Hindlimb muscle (tissue), 1 donor: ENCODE measurements at regions not wholly inside any gene's neighbourhood (a gene's known extent, or its start where the extent isn't known, plus 50 kb on each side); places are given as distances from the start of the nearest gene placed in this dataset.
A peak's percentile ranks its signal among the peaks of the same experiment; 100 is the strongest.
"Not testable (repeated sequence)": the region's sequence is repeated elsewhere in the genome, so short reads cannot be mapped to it uniquely, and the experiment has no call there.

ENCODE experiments used
- DNase-seq: peaks from one replicate; pipeline ENCODE4 v3.0.0-alpha.2; 2013

- no peak for DNase-seq
These were observed 168.0 kb upstream of the HMGA2 start for GRCh38 chr12:65656156-65656882.

DNA sequence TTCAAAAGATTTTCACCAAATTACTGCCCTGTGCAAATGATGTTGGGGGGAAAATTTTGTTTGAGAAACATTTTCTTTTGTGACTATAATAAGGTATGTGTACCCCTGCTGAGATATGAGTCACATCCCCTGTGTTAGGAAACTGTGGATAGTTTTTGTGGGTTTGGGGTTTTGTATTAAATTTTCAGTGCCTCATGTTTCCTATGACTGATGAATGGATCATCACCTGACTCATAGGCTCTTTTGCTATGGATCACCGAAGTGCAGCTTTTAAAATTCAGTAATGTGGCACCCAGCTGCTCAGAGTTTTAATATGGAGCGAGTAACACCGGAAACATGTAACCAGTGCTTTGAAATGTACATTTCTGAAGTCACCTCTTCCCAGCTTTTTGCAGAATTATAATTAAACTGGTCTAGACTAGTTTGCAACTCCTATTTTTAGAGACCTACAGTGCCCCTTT is 167.4 kb upstream of the HMGA2 start:
- no peak for DNase-seq

DNA sequence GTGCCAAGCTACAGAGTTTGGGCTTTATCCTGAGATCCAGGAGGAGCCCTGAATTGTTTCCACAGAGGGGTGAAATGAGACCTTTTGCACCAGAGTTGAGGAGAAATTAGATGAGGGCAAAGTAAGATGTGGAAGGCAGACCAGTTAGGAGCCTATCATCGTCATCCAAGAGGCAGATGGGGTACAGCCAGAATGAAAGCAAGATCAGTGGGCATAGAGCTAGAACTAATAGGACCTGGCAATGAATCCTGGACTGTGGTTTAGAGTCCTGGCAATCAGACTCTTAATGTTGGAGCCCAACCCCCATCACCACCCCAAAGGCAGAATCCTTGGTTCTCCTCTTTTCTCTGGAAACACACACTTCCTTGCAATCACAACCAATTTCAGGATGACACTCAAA is 166.6 kb upstream of the HMGA2 start:
- DNase-seq, result no peak

DNA sequence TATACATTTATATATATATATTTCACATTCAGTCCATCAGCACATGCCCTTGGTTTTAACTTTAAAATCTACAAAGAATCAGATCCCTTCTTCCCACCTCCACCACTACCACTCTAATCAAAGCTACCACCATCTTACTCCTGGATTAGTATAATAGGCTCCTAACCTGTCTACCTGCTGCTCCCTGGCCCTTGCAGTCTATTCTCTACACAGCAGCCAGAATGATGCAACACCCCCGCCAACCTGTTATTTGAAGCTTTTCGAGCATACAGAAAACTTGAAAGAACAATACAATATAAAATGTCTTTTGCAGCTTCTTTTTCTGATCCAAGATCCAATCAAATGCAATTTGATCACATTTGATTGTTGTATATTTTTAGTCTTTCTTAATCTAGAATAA is 165.9 kb upstream of the HMGA2 start:
- no peak for DNase-seq

GRCh38 chr12:65659681-65660080 is 164.6 kb upstream of the HMGA2 start:
- DNase-seq, result no peak

DNA sequence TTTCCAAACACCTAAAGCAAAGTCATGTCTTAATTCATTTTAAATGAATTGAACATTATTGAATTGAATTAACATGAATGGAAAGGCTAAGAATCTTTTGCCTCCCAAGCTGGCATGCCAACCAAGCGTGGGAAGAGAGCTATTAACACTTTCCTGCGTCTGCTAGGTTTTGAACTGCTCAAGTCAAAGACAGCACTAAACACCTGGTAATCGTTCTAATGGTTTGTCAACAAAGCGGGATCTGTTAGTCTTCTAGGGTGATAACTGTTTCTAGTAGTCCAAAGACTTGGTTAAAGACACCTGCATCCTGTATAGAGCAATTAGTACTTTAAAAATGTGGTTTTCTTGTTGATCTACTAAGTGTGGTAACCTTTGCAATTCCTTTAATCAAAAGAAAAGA is 164.2 kb upstream of the HMGA2 start:
- DNase-seq, result no peak

DNA sequence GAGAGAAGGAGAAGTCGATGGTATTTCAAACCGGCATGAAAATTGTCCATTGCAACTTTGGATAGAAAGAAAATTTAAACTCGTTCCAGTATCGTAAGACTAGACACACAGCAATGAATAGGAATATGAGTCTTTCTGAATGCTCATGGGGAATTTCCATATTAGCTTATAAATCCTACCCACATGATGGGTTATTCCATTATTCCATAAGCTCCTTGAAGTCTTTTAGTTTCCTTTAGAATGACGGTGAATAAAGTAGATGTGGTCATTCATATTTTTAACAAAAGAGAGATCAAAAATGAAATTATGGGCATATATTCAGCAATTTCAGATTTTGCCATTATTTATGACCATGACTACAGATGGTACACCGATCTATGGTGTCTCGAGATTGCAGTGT is 163.4 kb upstream of the HMGA2 start:
- DNase-seq, result no peak

- DNase-seq, result no peak
These were observed 161.7 kb upstream of the HMGA2 start for GRCh38 chr12:65662590-65662989.

- DNase-seq, result no peak
These were observed 161.2 kb upstream of the HMGA2 start for GRCh38 chr12:65663097-65663496.

- DNase-seq, result no peak
These were observed 160.6 kb upstream of the HMGA2 start for GRCh38 chr12:65663648-65664047.

DNA sequence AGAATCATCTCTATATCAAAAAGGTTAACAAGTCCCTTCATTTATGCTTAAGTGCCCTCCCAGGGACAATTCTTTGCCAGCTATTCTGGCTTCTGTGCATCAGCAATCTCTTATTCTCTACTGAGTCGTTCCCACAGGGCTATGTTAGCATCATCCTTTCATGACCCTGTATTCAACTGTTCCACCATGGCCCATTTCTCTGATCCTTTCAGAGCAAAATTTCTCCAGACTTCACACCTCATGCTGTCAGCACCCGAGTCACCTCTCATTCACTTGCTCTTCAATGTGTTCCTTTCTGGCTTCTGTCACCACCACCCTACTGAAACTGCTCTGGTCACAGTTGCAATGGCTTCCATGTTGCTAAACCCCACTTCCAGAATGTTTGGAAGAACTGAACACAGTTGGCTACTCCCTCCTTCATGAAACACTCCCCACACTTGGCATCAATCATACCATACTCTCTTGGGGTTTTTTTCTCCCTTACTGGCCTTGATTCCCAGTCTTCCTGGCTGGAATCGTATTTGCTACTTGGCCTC is 159.5 kb upstream of the HMGA2 start:
- DNase-seq, result no peak

DNA sequence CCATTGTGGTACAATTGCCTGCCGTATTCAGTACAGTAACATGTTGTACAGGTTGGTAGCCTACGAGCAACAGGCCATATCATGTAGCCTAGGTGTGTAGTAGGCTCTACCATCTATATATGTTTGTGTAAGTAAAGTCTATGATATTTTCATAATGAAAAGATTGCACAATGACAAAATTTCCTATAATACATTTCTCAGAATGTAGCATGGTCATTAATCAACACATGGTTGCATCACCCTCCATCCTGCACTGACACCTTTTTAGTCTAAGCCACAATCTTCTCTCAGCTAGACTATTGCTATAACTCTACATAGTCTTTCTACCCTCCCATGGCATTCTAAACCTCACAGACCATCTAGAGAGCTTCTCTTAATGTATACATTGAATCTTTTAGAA is 158.5 kb upstream of the HMGA2 start:
- no peak for DNase-seq

GRCh38 chr12:65666876-65667275 is 157.4 kb upstream of the HMGA2 start:
- DNase-seq, result no peak

GRCh38 chr12:65667932-65668331 is 156.4 kb upstream of the HMGA2 start:
- DNase-seq, result no peak

- no peak for DNase-seq
These were observed 155.1 kb upstream of the HMGA2 start for GRCh38 chr12:65668981-65669695.

DNA sequence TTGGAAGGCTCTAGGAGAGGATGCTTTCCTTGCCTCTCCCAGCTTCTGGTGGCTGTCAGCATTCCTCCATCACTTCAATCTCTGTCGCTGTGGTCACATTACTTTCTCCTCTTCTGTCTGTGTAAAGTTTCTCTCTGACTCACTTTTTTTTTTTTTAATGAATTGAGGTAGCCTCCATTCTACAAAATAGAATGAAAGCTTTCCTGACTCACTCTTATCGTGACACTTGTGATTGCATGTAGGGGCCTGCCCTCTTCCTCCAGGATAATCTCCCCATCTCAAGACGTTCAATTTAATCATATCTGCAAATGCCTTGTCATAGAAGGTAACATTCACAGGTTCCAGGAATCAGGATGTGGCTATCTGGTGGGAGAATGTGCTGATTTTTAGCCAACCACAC is 153.5 kb upstream of the HMGA2 start:
- no peak for DNase-seq

DNA sequence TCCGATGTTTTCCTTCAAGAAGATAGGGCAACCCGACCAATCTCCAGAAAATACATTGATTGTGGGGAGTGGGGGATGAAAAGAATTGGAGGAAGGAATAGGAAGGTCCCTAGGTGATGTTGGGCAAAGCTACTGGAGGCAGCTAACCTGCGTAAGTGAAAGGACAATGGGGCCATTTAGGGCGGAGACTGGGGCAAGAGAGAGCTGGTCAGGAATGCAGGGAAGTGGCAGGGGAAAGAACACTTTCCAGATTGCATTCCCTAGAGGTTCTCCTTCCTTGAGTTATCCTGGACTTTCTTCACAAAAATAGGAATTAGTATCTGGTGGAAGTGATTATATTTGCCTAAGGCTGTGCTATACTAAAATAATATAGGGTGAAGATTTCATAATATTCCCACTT is 151.8 kb upstream of the HMGA2 start:
- DNase-seq, result no peak

DNA sequence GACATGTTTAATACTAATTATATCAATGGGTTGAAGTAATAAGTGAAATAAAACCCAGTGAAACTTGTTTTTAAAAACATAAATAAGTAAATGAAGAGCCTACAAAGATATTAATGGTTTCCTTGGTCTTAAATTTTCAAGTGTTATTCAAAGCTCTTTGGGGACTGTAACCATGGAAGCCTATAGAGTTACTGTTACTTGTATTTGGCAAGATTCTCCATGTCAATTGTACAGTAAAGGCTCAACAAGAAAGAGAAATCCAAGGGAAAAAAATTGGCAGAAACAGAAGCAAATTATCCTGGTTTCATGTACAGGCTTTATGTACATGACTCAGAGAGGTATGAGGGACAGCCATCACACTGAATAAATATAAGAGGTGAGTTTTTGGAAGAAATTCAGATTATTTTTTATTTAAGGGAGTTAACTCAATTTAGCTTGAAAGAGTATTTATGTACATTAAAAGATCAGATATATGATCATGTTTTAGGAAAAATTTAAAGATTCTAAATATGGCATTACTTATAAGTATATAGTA is 151.1 kb upstream of the HMGA2 start:
- no peak for DNase-seq

DNA sequence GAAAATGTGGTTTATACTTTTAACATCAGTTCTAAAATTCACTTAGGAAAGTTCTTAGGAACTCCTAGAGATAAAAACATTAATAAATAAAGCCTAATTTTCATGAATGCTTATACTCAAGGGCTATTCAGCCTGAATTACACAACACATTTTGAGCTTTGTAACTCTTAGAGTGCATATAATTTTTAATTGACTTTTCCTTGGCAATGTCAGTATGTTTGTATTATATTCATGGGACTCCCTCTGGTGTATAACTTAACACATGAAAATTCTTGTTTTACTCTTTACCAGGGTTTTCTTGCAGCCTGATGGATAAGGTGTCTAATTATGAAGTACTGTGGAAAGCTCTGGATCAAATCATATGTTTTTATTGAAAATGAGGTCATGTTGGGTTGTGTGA is 150.6 kb upstream of the HMGA2 start:
- DNase-seq, result no peak

- DNase-seq, result peak; percentile 17
These were observed 149.1 kb upstream of the HMGA2 start for GRCh38 chr12:65675141-65675621.

- not testable (repeated sequence) for DNase-seq
These were observed 146.1 kb upstream of the HMGA2 start for GRCh38 chr12:65678172-65678571.

DNA sequence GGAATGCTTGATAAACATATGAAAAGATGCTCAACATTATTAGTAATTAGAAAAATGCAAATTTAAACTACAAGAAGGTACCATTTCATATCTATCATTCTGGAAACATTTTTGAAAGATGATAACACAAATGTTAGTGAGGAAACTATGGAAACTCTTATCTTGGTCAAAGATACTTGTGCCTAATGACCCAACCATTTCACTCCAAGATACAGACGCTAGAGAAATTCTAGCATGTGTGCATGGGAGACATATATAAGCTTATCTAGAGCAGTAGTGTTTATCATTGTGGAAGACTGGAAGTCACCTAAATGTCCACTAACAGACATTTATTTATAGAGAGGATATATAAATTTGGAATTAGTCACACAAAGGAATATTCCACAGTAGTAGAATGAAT is 143.1 kb upstream of the HMGA2 start:
- no peak for DNase-seq

DNA sequence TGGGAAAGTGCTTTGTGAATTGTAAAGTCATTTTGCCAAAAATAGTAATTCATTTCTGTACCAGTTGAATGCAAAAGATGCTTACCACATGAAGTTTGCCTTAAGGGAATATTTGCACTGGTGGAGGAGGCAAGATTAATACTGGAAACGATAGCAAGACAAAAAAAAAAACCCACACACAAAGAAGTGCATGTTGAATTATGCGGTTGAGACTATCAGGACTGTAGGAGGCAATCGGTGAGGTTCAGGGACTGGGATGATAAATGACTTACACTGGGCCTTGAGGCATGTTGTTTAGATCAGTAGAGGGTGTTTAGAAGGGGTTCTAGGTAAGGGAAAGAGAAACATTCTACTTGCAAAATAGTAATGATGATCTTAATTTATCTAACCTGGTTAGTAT is 142.2 kb upstream of the HMGA2 start:
- no peak for DNase-seq

- no peak for DNase-seq
These were observed 139.4 kb upstream of the HMGA2 start for GRCh38 chr12:65684906-65685305.
